Epithelial cell of esophagus (primary cell): ENCODE measurements at regions not wholly inside any gene's neighbourhood (a gene's known extent, or its start where the extent isn't known, plus 50 kb on each side); places are given as distances from the start of the nearest gene placed in this dataset.

ENCODE experiments used
- DNase-seq: peaks from one replicate; pipeline ENCODE4 v3.0.0; 2010; ENCODE audit warnings: low read depth
- H3K4me3 ChIP-seq: 2 replicates; pipeline ENCODE4 v1.5.1; 2011; ENCODE audit warnings: mild to moderate bottlenecking, low read length, control low read depth
- TF ChIP-seq, protein P1 (sequence below): IDR thresholded peaks from 2 replicates; pipeline ENCODE4 v1.5.1; 2011; ENCODE audit warnings: low read depth, mild to moderate bottlenecking, low read length, control low read depth, inconsistent platforms; ENCODE audit not compliant: insufficient read depth; ENCODE audit errors: missing control alignments

GRCh38 chr5:91956738-91957137, 573.6 kb upstream of the ARRDC3 start:
- TF ChIP-seq, protein P1, sequence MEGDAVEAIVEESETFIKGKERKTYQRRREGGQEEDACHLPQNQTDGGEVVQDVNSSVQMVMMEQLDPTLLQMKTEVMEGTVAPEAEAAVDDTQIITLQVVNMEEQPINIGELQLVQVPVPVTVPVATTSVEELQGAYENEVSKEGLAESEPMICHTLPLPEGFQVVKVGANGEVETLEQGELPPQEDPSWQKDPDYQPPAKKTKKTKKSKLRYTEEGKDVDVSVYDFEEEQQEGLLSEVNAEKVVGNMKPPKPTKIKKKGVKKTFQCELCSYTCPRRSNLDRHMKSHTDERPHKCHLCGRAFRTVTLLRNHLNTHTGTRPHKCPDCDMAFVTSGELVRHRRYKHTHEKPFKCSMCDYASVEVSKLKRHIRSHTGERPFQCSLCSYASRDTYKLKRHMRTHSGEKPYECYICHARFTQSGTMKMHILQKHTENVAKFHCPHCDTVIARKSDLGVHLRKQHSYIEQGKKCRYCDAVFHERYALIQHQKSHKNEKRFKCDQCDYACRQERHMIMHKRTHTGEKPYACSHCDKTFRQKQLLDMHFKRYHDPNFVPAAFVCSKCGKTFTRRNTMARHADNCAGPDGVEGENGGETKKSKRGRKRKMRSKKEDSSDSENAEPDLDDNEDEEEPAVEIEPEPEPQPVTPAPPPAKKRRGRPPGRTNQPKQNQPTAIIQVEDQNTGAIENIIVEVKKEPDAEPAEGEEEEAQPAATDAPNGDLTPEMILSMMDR = no peak
- no peak overlapping the region for H3K4me3 ChIP-seq
- DNase-seq = no peak

DNA sequence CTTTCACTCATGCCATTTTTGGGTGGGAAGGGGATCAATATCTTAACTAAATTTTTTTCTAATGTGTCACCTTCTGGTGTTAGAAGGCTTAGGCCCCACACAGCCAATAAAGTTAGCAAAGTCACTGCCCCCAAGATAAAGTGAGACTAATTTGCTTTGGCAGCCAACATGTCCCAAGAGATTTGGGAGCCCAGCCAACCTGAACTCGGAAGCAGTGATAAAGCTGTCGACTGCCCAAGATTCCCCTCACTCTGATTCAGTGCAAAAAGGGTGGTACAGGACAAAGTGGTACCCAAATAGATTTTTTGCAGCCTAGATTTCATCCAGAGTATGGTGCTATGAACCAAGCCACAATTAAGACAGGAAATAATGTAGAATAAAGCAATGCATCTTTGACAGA, 572.5 kb upstream of the ARRDC3 start:
- no peak overlapping the region for H3K4me3 ChIP-seq
- no peak for DNase-seq
- TF ChIP-seq, protein P1 = no peak

DNA sequence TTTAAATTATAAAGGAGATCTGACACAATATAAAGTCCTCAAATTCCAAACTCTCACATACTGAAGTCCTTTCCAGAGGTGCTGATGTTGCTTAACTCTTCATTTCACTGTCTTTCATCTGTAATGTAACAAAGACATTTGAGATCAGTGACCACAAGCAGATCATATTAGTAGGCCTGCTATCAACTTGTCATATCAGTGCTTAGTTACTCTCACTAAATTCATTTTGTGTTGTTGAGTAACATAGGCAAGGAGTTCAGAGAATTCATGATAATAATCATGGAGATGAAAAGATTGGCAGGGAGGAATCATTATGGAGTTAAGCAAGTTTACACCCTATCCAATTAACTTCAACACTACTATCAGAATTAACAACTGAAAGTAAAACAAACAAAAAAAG, 571.0 kb upstream of the ARRDC3 start:
- DNase-seq = no peak
- TF ChIP-seq, protein P1 = no peak
- no peak overlapping the region for H3K4me3 ChIP-seq

- TF ChIP-seq, protein P1 = no peak
- H3K4me3 ChIP-seq = no peak overlapping the region
- no peak for DNase-seq
Measured at GRCh38 chr5:91950328-91950727, 567.2 kb upstream of the ARRDC3 start.

GRCh38 chr5:91946870-91947269, 563.8 kb upstream of the ARRDC3 start:
- no peak overlapping the region for H3K4me3 ChIP-seq
- no peak for DNase-seq
- TF ChIP-seq, protein P1 = no peak

- no peak overlapping the region for H3K4me3 ChIP-seq
- TF ChIP-seq, protein P1 = no peak
- DNase-seq = no peak
Measured at GRCh38 chr5:91941588-91941987, 558.5 kb upstream of the ARRDC3 start.

- H3K4me3 ChIP-seq = no peak overlapping the region
- TF ChIP-seq, protein P1 = no peak
- no peak for DNase-seq
Measured at GRCh38 chr5:91938441-91938840, 555.3 kb upstream of the ARRDC3 start.
